ENCODE measurements at regions not wholly inside any gene's neighbourhood (a gene's known extent, or its start where the extent isn't known, plus 50 kb on each side); places are given as distances from the start of the nearest gene placed in this dataset.

DNA sequence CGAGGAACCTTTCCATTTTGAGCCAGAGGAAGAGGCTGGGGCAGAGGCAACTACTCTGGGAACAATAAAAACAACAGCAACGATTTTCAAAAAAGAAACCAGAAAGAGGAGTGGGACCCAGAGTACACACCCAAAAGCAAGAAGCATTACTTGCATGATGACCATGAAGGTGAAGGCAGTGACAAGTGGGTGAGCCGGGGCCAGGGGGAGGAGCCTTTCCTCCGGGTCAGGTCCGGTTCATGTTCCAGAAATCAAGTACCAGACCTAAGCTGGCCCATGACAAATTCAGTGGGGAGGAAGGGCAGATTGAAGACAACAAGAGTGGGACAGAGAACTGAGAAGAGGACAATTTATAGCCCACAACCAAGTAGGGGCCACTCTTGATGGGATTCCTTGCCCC is 77.2 kb upstream of the STT3B start:
- Histone ChIP-seq H3K9me3 (no peaks in the 10 kb centered on the region), H3K4me1 (no peaks in the 10 kb centered on the region), H3K4me3 (no peak overlapping the region), H3K27me3 (no peaks in the 10 kb centered on the region), H3K36me3 (no peaks in the 10 kb centered on the region), H3K9ac (ENCODE audit: low read depth in 2 of 2, low read length in 2 of 2) (no peak overlapping the region), H3K27ac (no peak overlapping the region)
- TF ChIP-seq, protein P1, sequence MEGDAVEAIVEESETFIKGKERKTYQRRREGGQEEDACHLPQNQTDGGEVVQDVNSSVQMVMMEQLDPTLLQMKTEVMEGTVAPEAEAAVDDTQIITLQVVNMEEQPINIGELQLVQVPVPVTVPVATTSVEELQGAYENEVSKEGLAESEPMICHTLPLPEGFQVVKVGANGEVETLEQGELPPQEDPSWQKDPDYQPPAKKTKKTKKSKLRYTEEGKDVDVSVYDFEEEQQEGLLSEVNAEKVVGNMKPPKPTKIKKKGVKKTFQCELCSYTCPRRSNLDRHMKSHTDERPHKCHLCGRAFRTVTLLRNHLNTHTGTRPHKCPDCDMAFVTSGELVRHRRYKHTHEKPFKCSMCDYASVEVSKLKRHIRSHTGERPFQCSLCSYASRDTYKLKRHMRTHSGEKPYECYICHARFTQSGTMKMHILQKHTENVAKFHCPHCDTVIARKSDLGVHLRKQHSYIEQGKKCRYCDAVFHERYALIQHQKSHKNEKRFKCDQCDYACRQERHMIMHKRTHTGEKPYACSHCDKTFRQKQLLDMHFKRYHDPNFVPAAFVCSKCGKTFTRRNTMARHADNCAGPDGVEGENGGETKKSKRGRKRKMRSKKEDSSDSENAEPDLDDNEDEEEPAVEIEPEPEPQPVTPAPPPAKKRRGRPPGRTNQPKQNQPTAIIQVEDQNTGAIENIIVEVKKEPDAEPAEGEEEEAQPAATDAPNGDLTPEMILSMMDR (IDR thresholded peaks at IDR 0.05): no peak
- no peak for DNase-seq
- intact Hi-C loops (cut with DNase I): no loop called here

DNA sequence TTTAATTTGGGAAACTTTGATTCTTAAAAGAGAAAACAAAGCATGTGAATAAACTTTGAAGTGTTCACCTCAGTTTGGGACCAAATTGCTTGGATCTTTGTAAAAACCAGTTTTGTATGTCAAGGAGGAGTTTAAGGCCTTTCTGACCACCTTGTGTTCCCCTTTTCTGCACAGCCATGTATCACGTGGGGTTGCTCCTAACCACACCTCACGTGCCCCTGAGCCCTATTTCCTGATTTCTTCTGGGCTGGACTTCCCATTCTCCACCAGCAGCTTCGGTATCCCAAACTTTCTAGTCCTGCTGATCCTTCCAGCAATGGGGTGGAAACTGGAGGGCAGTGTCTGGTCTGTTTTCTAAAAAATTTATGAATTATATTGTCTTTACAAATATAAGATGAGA is 76.4 kb upstream of the STT3B start:
- Histone ChIP-seq H3K9ac (ENCODE audit: low read depth in 2 of 2, low read length in 2 of 2) (no peak overlapping the region), H3K4me1 (no peaks in the 10 kb centered on the region), H3K36me3 (no peaks in the 10 kb centered on the region), H3K27me3 (no peaks in the 10 kb centered on the region), H3K4me3 (no peak overlapping the region), H3K9me3 (no peaks in the 10 kb centered on the region), H3K27ac (no peak overlapping the region)
- TF ChIP-seq, protein P1 (IDR thresholded peaks at IDR 0.05): no peak
- DNase-seq: no peak
- intact Hi-C loops (cut with DNase I): no loop called here

DNA sequence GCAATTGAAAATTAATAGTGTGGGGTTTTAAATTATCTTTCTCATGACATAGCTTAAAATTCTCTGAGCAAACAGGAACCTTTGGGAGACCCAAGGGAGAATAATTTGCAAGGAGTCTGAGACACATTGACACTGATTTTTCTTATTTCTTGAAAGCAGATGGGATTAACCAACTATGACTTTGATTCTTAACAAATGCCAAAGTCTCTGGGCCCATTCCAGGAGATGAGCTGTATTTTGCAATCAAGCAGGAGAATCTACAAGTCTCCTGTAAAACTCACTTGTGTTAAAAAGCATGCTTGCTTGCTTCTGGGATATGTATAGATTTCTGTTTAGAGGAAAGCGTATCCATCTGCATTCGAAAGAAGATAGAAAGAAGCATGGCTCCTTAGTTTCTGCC is 71.3 kb upstream of the STT3B start:
- intact Hi-C loops (cut with DNase I): no loop called here
- Histone ChIP-seq H3K4me1 (peaks cover 6% of the 10 kb centered on the region), H3K36me3 (no peaks in the 10 kb centered on the region), H3K4me3 (no peak overlapping the region), H3K9me3 (no peaks in the 10 kb centered on the region), H3K27ac (no peak overlapping the region), H3K27me3 (no peaks in the 10 kb centered on the region), H3K9ac (ENCODE audit: low read depth in 2 of 2, low read length in 2 of 2) (no peak overlapping the region)
- DNase-seq: no peak
- TF ChIP-seq, protein P1 (IDR thresholded peaks at IDR 0.05): no peak

DNA sequence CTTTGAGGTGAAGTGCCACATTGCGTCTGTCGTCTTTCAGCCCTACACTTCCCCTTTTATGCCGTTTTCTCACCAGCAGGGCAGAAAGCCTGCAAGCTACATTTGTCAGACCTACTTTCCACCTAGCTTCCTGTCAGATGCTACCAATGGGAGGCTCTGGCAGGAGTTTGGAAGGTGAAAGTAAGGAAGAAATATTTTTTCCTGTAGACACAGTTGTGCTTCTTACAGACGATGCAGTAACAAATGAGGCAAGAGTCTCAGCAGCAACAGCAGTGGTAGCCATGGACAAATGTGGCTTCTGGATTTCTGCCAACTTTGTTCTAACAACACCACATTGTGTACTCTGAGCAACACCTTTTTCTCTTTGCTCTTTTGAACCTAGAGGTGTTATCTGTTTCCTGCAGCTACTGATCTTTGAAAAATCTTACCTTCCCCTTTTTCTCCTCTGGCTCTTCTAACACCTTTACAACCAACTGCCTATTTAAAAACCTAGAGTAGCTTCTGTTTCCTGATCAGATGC is 70.6 kb upstream of the STT3B start:
- no peak overlapping the region for H3K4me3 ChIP-seq
- H3K27ac ChIP-seq: no peak overlapping the region
- intact Hi-C loops (cut with DNase I): no loop called here
- no peaks in the 10 kb centered on the region for H3K36me3 ChIP-seq
- H3K27me3 ChIP-seq: no peaks in the 10 kb centered on the region
- DNase-seq: peak; percentile 47
- TF ChIP-seq, protein P1 (IDR thresholded peaks at IDR 0.05): no peak
- H3K4me1 ChIP-seq: peaks cover 6% of the 10 kb centered on the region
- no peak overlapping the region for H3K9ac ChIP-seq (ENCODE audit: low read depth in 2 of 2, low read length in 2 of 2)
- H3K9me3 ChIP-seq: no peaks in the 10 kb centered on the region

DNA sequence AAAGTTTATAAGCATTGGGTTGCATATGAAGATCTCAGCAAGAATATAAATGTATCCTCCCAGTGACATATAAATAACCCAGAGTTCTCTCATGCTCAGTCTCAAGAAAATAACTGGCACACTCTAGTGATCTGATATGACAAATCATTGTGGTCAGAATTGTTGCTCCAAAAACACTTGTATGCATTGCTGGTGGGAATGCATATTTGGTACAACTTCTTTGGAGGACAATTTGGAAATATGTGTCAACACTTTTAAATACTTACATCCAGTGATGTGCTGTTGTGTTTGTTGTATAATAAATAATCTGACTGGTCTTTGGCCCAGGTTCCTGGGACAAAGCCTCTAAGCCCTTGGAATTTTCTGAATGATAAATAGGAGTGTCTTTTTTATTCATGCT is 66.7 kb upstream of the STT3B start:
- intact Hi-C loops (cut with DNase I): no loop called here
- TF ChIP-seq, protein P1 (IDR thresholded peaks at IDR 0.05): no peak
- no peaks in the 10 kb centered on the region for H3K36me3 ChIP-seq
- peaks cover 6% of the 10 kb centered on the region for H3K4me1 ChIP-seq
- H3K4me3 ChIP-seq: no peak overlapping the region
- no peak overlapping the region for H3K27ac ChIP-seq
- H3K9ac ChIP-seq (ENCODE audit: low read depth in 2 of 2, low read length in 2 of 2): no peak overlapping the region
- H3K27me3 ChIP-seq: no peaks in the 10 kb centered on the region
- no peaks in the 10 kb centered on the region for H3K9me3 ChIP-seq
- DNase-seq: no peak

DNA sequence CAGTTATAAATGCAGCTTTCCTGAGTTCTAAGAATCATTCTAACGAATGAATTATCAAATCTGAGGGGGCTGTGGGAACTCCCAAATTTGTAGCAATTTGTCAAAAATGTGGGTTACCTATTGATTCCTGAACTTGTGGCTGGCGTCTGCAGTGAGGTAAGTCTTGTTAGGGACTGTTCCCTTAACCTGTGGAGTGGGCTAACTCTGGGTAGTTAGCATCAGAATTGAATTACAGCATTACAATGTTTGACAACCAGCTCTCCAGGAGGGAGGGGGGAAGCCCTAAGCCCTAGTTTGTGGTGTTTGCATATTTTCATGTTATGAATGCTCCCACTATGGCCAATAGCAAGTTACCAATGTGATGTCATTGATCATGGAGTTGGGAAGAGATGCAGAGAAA is 65.9 kb upstream of the STT3B start:
- H3K4me3 ChIP-seq: no peak overlapping the region

More for the DNA sequence above, 65.9 kb upstream of the STT3B start:
- Histone ChIP-seq H3K36me3 (no peaks in the 10 kb centered on the region), H3K27ac (no peak overlapping the region), H3K9ac (ENCODE audit: low read depth in 2 of 2, low read length in 2 of 2) (no peak overlapping the region), H3K4me1 (peaks cover 3% of the 10 kb centered on the region), H3K9me3 (no peaks in the 10 kb centered on the region), H3K27me3 (no peaks in the 10 kb centered on the region)
- no peak for DNase-seq
- TF ChIP-seq, protein P1 (IDR thresholded peaks at IDR 0.05): no peak
- intact Hi-C loops (cut with DNase I): no loop called here
